Loucy (cell line): ENCODE measurements at regions not wholly inside any gene's neighbourhood (a gene's known extent, or its start where the extent isn't known, plus 50 kb on each side); places are given as distances from the start of the nearest gene placed in this dataset.

Source experiments
- CTCF ChIP-seq: fragments of 200-600 bp; sonication (generic); conservative IDR thresholded peaks from 2 replicates; pipeline ENCODE4 v1.5.1; 2014; ENCODE audit warnings: mild to moderate bottlenecking, antibody characterized with exemption, low read length
- EZH2phosphoT487 ChIP-seq: fragments of 200-600 bp; IDR thresholded peaks from 2 replicates; pipeline ENCODE4 v1.6.1; 2018; ENCODE audit warnings: antibody characterized with exemption, mild to moderate bottlenecking, moderate library complexity, borderline replicate concordance

GRCh38 chr11:115036406-115037180, 358.3 kb downstream of the NXPE2 start:
- no peak for TF ChIP-seq CTCF
- no peak for TF ChIP-seq EZH2phosphoT487
